Osteoblast (primary cell): ENCODE measurements at regions not wholly inside any gene's neighbourhood (a gene's known extent, or its start where the extent isn't known, plus 50 kb on each side); places are given as distances from the start of the nearest gene placed in this dataset.
A peak's percentile ranks its signal among the peaks of the same experiment; 100 is the strongest.

Source experiments
- DNase-seq: peaks from one replicate; pipeline ENCODE4 v3.0.0; 2011; ENCODE audit warnings: low spot score, mixed read lengths; ENCODE audit not compliant: insufficient read length; ENCODE audit errors: missing footprints
- H2AFZ ChIP-seq: 2 replicates; pipeline ENCODE4 v1.6.0; 2011; ENCODE audit warnings: mild to moderate bottlenecking, low read length
- H3K27ac ChIP-seq: 2 replicates; pipeline ENCODE4 v1.5.1; 2011; ENCODE audit warnings: mild to moderate bottlenecking, low read depth, low read length, moderate library complexity
- H3K27me3 ChIP-seq: 2 replicates; pipeline ENCODE4 v1.6.0; 2012; ENCODE audit warnings: mild to moderate bottlenecking, control low read depth, inconsistent platforms, low read length, moderate library complexity; ENCODE audit not compliant: insufficient read depth
- H3K36me3 ChIP-seq: 2 replicates; pipeline ENCODE4 v1.5.1; 2011; ENCODE audit warnings: mild to moderate bottlenecking, low read length, control low read depth, moderate library complexity; ENCODE audit not compliant: insufficient read depth
- H3K4me1 ChIP-seq: 2 replicates; pipeline ENCODE4 v1.5.1; 2011; ENCODE audit warnings: mild to moderate bottlenecking, low read length, control low read depth, moderate library complexity; ENCODE audit not compliant: insufficient read depth
- H3K4me2 ChIP-seq: 2 replicates; pipeline ENCODE4 v1.6.0; 2011; ENCODE audit warnings: mild to moderate bottlenecking, low read length; ENCODE audit not compliant: insufficient read depth
- H3K4me3 ChIP-seq: fragments of 200-600 bp; sonication (generic); 3 replicates; pipeline ENCODE4 v1.5.1; 2012; ENCODE audit warnings: mild to moderate bottlenecking, low read length, inconsistent platforms; ENCODE audit not compliant: insufficient read depth
- H3K79me2 ChIP-seq: 2 replicates; pipeline ENCODE4 v1.6.0; 2012; ENCODE audit warnings: mild to moderate bottlenecking, low read length, control low read depth, inconsistent platforms; ENCODE audit not compliant: insufficient read depth
- H3K9me3 ChIP-seq: 2 replicates; pipeline ENCODE4 v1.5.1; 2011; ENCODE audit warnings: low read depth, low read length, control low read depth
- H4K20me1 ChIP-seq: 2 replicates; pipeline ENCODE4 v1.6.0; 2012; ENCODE audit warnings: mild to moderate bottlenecking, low read length, control low read depth; ENCODE audit not compliant: insufficient read depth
- CTCF ChIP-seq: IDR thresholded peaks from 2 replicates; pipeline ENCODE4 v1.5.1; 2011; ENCODE audit warnings: mild to moderate bottlenecking, low read depth, low read length, moderate library complexity; ENCODE audit errors: extremely low read depth

- Histone ChIP-seq H3K79me2 (no peaks in the 10 kb centered on the region), H4K20me1 (no peaks in the 10 kb centered on the region), H3K9me3 (no peaks in the 10 kb centered on the region), H2AFZ (no peak overlapping the region), H3K36me3 (no peaks in the 10 kb centered on the region), H3K4me3 (no peak overlapping the region), H3K27me3 (peaks cover 4% of the 10 kb centered on the region), H3K4me2 (no peak overlapping the region), H3K27ac (no peak overlapping the region), H3K4me1 (peaks cover 6% of the 10 kb centered on the region)
- no peak for TF ChIP-seq CTCF
- no peak for DNase-seq
Observed at GRCh38 chr5:175816348-175816747, 55.0 kb upstream of the CPLX2 start.

- DNase-seq: no peak
- no peaks in the 10 kb centered on the region for H3K79me2 ChIP-seq
- H3K4me2 ChIP-seq: no peak overlapping the region
- H3K4me3 ChIP-seq: no peak overlapping the region
- H2AFZ ChIP-seq: no peak overlapping the region
- no peaks in the 10 kb centered on the region for H4K20me1 ChIP-seq
- H3K27ac ChIP-seq: no peak overlapping the region
- no peaks in the 10 kb centered on the region for H3K27me3 ChIP-seq
- no peak for TF ChIP-seq CTCF
- H3K9me3 ChIP-seq: no peaks in the 10 kb centered on the region
- H3K4me1 ChIP-seq: peaks cover 6% of the 10 kb centered on the region
- no peaks in the 10 kb centered on the region for H3K36me3 ChIP-seq
Observed at GRCh38 chr5:175819090-175819425, 52.3 kb upstream of the CPLX2 start.

GRCh38 chr5:175820230-175820629, 51.1 kb upstream of the CPLX2 start:
- H4K20me1 ChIP-seq: no peaks in the 10 kb centered on the region
- H3K27ac ChIP-seq: no peak overlapping the region
- no peaks in the 10 kb centered on the region for H3K79me2 ChIP-seq
- no peaks in the 10 kb centered on the region for H3K36me3 ChIP-seq
- DNase-seq: peak; percentile 21
- TF ChIP-seq CTCF: no peak
- no peaks in the 10 kb centered on the region for H3K27me3 ChIP-seq
- no peak overlapping the region for H3K4me3 ChIP-seq
- H3K9me3 ChIP-seq: no peaks in the 10 kb centered on the region
- H3K4me2 ChIP-seq: no peak overlapping the region
- H2AFZ ChIP-seq: no peak overlapping the region
- H3K4me1 ChIP-seq: no peaks in the 10 kb centered on the region
